ENCODE measurements at regions not wholly inside any gene's neighbourhood (a gene's known extent, or its start where the extent isn't known, plus 50 kb on each side); places are given as distances from the start of the nearest gene placed in this dataset.

- no peaks in the 10 kb centered on the region for H3K9me3 ChIP-seq (replicated peaks; ENCODE audit: control insufficient read depth, insufficient read depth, low read depth, low read length)
- POLR2A ChIA-PET = no interaction called here
- in situ Hi-C loops (cut with MboI) (no loop called here), intact Hi-C loops (cut with micrococcal nuclease) (no loop called here)
- no peaks in the 10 kb centered on the region for H3K79me2 ChIP-seq (ENCODE audit: control insufficient read depth, insufficient read depth, low read length)
- peaks cover 4 to 6% of the 10 kb centered on the region in 2 experiments; a peak in 2 of 5 replicates for H3K27me3 ChIP-seq (ENCODE audit: control insufficient read depth in 2 of 2, insufficient read depth in 2 of 2, low read length in 2 of 2)
- no peaks in the 10 kb centered on the region for H4K20me1 ChIP-seq (replicated peaks; ENCODE audit: control insufficient read depth, insufficient read depth, low read length)
- no peak for ATAC-seq
- no peaks in the 10 kb centered on the region for H3K36me3 ChIP-seq (ENCODE audit: control insufficient read depth, insufficient read depth, low read length)
- no TSS peak for BruUV-seq (replicated peaks)
- FAIRE-seq = no peak
- no peak overlapping the region for H3K4me3 ChIP-seq
- H3K9me1 ChIP-seq (ENCODE audit: control insufficient read depth, insufficient read depth, low read length) = no peaks in the 10 kb centered on the region
- CTCF ChIA-PET (ENCODE audit: low intra/inter-chr PET ratio) = no interaction called here
- DNase-seq (ENCODE audit: extremely low read depth in 1 of 4, low spot score in 3 of 4) = no peak
- no peak for TF ChIP-seq CCNT2 (IDR thresholded peaks at IDR 0.05; ENCODE audit: borderline replicate concordance, extremely low read depth, insufficient read length, low read depth, low read length)
- TF ChIP-seq IRF1 (CRISPR knock-in tag; IDR thresholded peaks at IDR 0.05; ENCODE audit: borderline replicate concordance) = no peak
- TF ChIP-seq MYNN (IDR thresholded peaks at IDR 0.05) = no peak
- TF ChIP-seq MYNN (CRISPR knock-in tag; IDR thresholded peaks at IDR 0.05) = no peak
- no peak for TF ChIP-seq SMARCE1 (IDR thresholded peaks at IDR 0.05)
- no peak for TF ChIP-seq SMAD2 (IDR thresholded peaks at IDR 0.05; ENCODE audit: low read depth, low read length)
- TF ChIP-seq THAP12 (CRISPR knock-in tag; IDR thresholded peaks at IDR 0.05) = no peak
- TF ChIP-seq ATF4 (CRISPR knock-in tag; IDR thresholded peaks at IDR 0.05) = no peak
- TF ChIP-seq, protein P1, sequence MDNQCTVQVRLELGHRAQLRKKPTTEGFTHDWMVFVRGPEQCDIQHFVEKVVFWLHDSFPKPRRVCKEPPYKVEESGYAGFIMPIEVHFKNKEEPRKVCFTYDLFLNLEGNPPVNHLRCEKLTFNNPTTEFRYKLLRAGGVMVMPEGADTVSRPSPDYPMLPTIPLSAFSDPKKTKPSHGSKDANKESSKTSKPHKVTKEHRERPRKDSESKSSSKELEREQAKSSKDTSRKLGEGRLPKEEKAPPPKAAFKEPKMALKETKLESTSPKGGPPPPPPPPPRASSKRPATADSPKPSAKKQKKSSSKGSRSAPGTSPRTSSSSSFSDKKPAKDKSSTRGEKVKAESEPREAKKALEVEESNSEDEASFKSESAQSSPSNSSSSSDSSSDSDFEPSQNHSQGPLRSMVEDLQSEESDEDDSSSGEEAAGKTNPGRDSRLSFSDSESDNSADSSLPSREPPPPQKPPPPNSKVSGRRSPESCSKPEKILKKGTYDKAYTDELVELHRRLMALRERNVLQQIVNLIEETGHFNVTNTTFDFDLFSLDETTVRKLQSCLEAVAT (IDR thresholded peaks at IDR 0.05) = no peak
- TF ChIP-seq ZNF717 (CRISPR knock-in tag; IDR thresholded peaks at IDR 0.05) = no peak
- no peak for TF ChIP-seq EP300 (IDR thresholded peaks at IDR 0.05; ENCODE audit: low read length)
- TF ChIP-seq ARID1B (IDR thresholded peaks at IDR 0.05) = no peak
- TF ChIP-seq DDX20 (tag; IDR thresholded peaks at IDR 0.05; ENCODE audit: low read depth) = no peak
- no peak overlapping the region for H3K9ac ChIP-seq (ENCODE audit: insufficient read depth in 1 of 2, low read depth in 2 of 2, low read length in 2 of 2)
- H3K27ac ChIP-seq (ENCODE audit: extremely low read depth, low read depth, low read length) = no peak overlapping the region
- H3K4me2 ChIP-seq (ENCODE audit: insufficient read depth, low read length) = no peak overlapping the region
- H2AFZ ChIP-seq (ENCODE audit: low read depth, low read length) = no peak overlapping the region
- 1% methylated on average over 10 of the region's 10 CpGs for WGBS (ENCODE audit: insufficient coverage, low coverage, missing lambda C conversion rate)
- H3K4me1 ChIP-seq (replicated peaks in 1 of 2; ENCODE audit: control insufficient read depth in 2 of 2, insufficient read depth in 2 of 2, low read length in 2 of 2) = no peaks in the 10 kb centered on the region
Observed at GRCh38 chr2:136301006-136301405, 183.1 kb upstream of the CXCR4 start.
